ENCODE measurements at regions not wholly inside any gene's neighbourhood (a gene's known extent, or its start where the extent isn't known, plus 50 kb on each side); places are given as distances from the start of the nearest gene placed in this dataset.
A peak's percentile ranks its signal among the peaks of the same experiment; 100 is the strongest.

- Histone ChIP-seq H3K27ac (replicated peaks in 1 of 4) (no peak overlapping the region), H3K9me3 (no peaks in the 10 kb centered on the region), H3K4me3 (no peak overlapping the region), H3K27me3 (no peaks in the 10 kb centered on the region), H3K36me3 (no peaks in the 10 kb centered on the region), H3K4me1 (peaks cover 9 to 11% (median 9%) of the 10 kb centered on the region in 4 donors)
- intact Hi-C loops (cut with DNase I), result no loop called here
- DNase-seq (ENCODE audit: extremely low spot score), result no peak
- WGBS, result 97% methylated on average over 2 of the region's 2 CpGs
- no peak for TF ChIP-seq CTCF (IDR thresholded peaks at IDR 0.05)
- no peak for TF ChIP-seq EP300 (IDR thresholded peaks at IDR 0.05)
- TF ChIP-seq POLR2A (IDR thresholded peaks at IDR 0.05; ENCODE audit: low read depth), result no peak
- no peak for TF ChIP-seq POLR2AphosphoS5 (IDR thresholded peaks at IDR 0.05)
Observed at GRCh38 chr18:44031063-44031462, 649.6 kb upstream of the SETBP1 start.

- Histone ChIP-seq H3K4me1 (peaks cover 9 to 13% (median 12%) of the 10 kb centered on the region in 4 donors), H3K27me3 (no peaks in the 10 kb centered on the region), H3K27ac (replicated peaks in 1 of 4) (no peak overlapping the region), H3K4me3 (no peak overlapping the region), H3K9me3 (no peaks in the 10 kb centered on the region), H3K36me3 (no peaks in the 10 kb centered on the region)
- 84% methylated on average over 6 of the region's 6 CpGs for WGBS
- DNase-seq (ENCODE audit: extremely low spot score), result no peak
- intact Hi-C loops (cut with DNase I), result no loop called here
- TF ChIP-seq POLR2AphosphoS5 (IDR thresholded peaks at IDR 0.05) (no peak), EP300 (IDR thresholded peaks at IDR 0.05) (no peak), CTCF (IDR thresholded peaks at IDR 0.05) (no peak), POLR2A (IDR thresholded peaks at IDR 0.05; ENCODE audit: low read depth) (no peak)
Observed at GRCh38 chr18:44033144-44033701, 647.5 kb upstream of the SETBP1 start.

- DNase-seq (ENCODE audit: extremely low spot score), result no peak
- peak overlapping the region in 1 of 4 donors; percentile 0 for H3K27ac ChIP-seq (replicated peaks in 1 of 4)
- H3K9me3 ChIP-seq, result no peaks in the 10 kb centered on the region
- H3K4me3 ChIP-seq, result no peak overlapping the region
- H3K36me3 ChIP-seq, result no peaks in the 10 kb centered on the region
- WGBS, result 38% methylated on average over 2 of the region's 2 CpGs
- TF ChIP-seq POLR2A (IDR thresholded peaks at IDR 0.05; ENCODE audit: low read depth) (no peak), EP300 (IDR thresholded peaks at IDR 0.05) (no peak), CTCF (IDR thresholded peaks at IDR 0.05) (no peak), POLR2AphosphoS5 (IDR thresholded peaks at IDR 0.05) (no peak)
- H3K27me3 ChIP-seq, result no peaks in the 10 kb centered on the region
- intact Hi-C loops (cut with DNase I), result no loop called here
- H3K4me1 ChIP-seq, result peaks cover 9 to 13% (median 12%) of the 10 kb centered on the region in 4 donors
Observed at GRCh38 chr18:44035554-44035953, 645.1 kb upstream of the SETBP1 start.

DNA sequence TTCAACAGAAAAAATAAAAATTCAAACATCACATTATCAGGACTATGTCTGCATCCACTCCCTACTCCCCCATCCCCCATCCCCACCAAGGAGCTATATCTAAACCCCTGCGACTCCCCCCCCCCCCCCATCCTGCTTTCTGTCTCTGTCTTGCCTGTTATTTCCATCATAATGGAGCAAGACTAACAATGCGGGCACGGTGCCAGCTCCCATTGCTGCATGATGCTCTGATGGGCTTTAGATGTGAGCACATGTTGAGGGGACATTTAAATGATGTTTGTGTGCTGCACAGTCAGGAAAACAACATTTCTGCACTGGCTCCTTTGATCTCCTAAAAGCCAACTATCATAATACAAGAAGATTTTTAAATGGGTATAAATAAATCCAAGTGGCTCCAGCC, 644.2 kb upstream of the SETBP1 start:
- WGBS, result 36% methylated on average over 2 of the region's 3 CpGs
- no peak for TF ChIP-seq CTCF (IDR thresholded peaks at IDR 0.05)
- no peak for TF ChIP-seq POLR2A (IDR thresholded peaks at IDR 0.05; ENCODE audit: low read depth)
- TF ChIP-seq POLR2AphosphoS5 (IDR thresholded peaks at IDR 0.05), result no peak
- TF ChIP-seq EP300 (IDR thresholded peaks at IDR 0.05), result no peak
- DNase-seq (ENCODE audit: extremely low spot score), result no peak
- Histone ChIP-seq H3K4me1 (peaks cover 9 to 13% (median 12%) of the 10 kb centered on the region in 4 donors), H3K27ac (replicated peaks in 1 of 4) (no peak overlapping the region), H3K36me3 (no peaks in the 10 kb centered on the region), H3K4me3 (no peak overlapping the region), H3K9me3 (no peaks in the 10 kb centered on the region), H3K27me3 (no peaks in the 10 kb centered on the region)
- intact Hi-C loops (cut with DNase I), result no loop called here

GRCh38 chr18:44039216-44039615, 641.5 kb upstream of the SETBP1 start:
- Histone ChIP-seq H3K9me3 (no peaks in the 10 kb centered on the region), H3K36me3 (no peaks in the 10 kb centered on the region), H3K4me3 (no peak overlapping the region), H3K4me1 (peaks cover 9 to 13% (median 12%) of the 10 kb centered on the region in 4 donors), H3K27ac (replicated peaks in 1 of 4) (no peak overlapping the region), H3K27me3 (no peaks in the 10 kb centered on the region)
- no peak for TF ChIP-seq POLR2AphosphoS5 (IDR thresholded peaks at IDR 0.05)
- no peak for TF ChIP-seq POLR2A (IDR thresholded peaks at IDR 0.05; ENCODE audit: low read depth)
- no peak for TF ChIP-seq EP300 (IDR thresholded peaks at IDR 0.05)
- no peak for TF ChIP-seq CTCF (IDR thresholded peaks at IDR 0.05)
- WGBS, result 96% methylated on average over 2 of the region's 2 CpGs
- no peak for DNase-seq (ENCODE audit: extremely low spot score)
- intact Hi-C loops (cut with DNase I), result no loop called here
